OCI-LY7 (cell line): ENCODE measurements at regions not wholly inside any gene's neighbourhood (a gene's known extent, or its start where the extent isn't known, plus 50 kb on each side); places are given as distances from the start of the nearest gene placed in this dataset.

Experiments used
- CTCF ChIP-seq: fragments of 200-600 bp; sonication (generic); conservative IDR thresholded peaks from 2 replicates; pipeline ENCODE4 v1.5.1; 2014; ENCODE audit warnings: mild to moderate bottlenecking, antibody characterized with exemption, low read length, moderate library complexity, mixed read lengths
- EZH2phosphoT487 ChIP-seq: fragments of 200-600 bp; sonication (generic); IDR thresholded peaks from 2 replicates; pipeline ENCODE4 v1.6.1; 2018; ENCODE audit warnings: low read depth, borderline replicate concordance, mild to moderate bottlenecking, mixed run types, antibody characterized with exemption, low read length, moderate library complexity, mixed read lengths

- TF ChIP-seq CTCF = peak; percentile 68
- TF ChIP-seq EZH2phosphoT487 = no peak
Observed at GRCh38 chr13:69524459-69525150, 583.0 kb upstream of the ATXN8OS start.
